Neuron (in vitro differentiated cells): ENCODE measurements at regions not wholly inside any gene's neighbourhood (a gene's known extent, or its start where the extent isn't known, plus 50 kb on each side); places are given as distances from the start of the nearest gene placed in this dataset.

Experiments
- H2AFZ ChIP-seq: one replicate; pipeline ENCODE4 v1.6.1; 2013; ENCODE audit warnings: low read depth, mild to moderate bottlenecking, inconsistent platforms, low read length, moderate library complexity
- H3K27me3 ChIP-seq: one replicate; pipeline ENCODE4 v1.6.1; 2013; ENCODE audit warnings: low read length; ENCODE audit not compliant: insufficient read depth
- H3K36me3 ChIP-seq: one replicate; pipeline ENCODE4 v1.6.1; 2013; ENCODE audit warnings: low read length; ENCODE audit not compliant: insufficient read depth
- H3K4me1 ChIP-seq: one replicate; pipeline ENCODE4 v1.6.1; 2013; ENCODE audit warnings: low read length; ENCODE audit not compliant: insufficient read depth
- H3K4me3 ChIP-seq: 2 replicates; pipeline ENCODE4 v1.5.1; 2013; ENCODE audit warnings: mild to moderate bottlenecking, low read length, moderate library complexity
- H3K9me3 ChIP-seq: one replicate; pipeline ENCODE4 v1.6.1; 2013; ENCODE audit warnings: low read length

DNA sequence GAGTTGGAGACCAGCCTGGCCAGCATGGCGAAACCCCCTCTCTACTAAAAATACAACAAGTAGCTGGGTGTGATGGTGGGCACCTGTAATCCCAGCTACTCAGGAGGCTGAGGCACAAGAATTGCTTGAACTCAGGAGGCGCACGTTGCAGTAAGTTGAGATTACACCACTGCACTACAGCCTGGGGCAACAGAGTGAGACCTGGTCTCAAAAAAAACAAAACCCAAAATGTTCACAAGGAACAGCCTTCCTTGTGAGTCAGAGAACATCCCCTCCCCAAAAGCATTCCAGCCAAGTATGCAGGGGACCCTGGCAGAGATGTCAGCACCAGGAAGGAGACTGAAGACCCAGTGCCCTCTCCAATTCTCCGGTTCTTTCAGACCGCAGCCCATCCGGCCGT is 314.9 kb upstream of the TSHZ3 start:
- Histone ChIP-seq H3K4me3 (no peak overlapping the region), H3K9me3 (no peaks in the 10 kb centered on the region), H2AFZ (no peak overlapping the region), H3K36me3 (no peaks in the 10 kb centered on the region), H3K27me3 (no peaks in the 10 kb centered on the region), H3K4me1 (no peaks in the 10 kb centered on the region)

DNA sequence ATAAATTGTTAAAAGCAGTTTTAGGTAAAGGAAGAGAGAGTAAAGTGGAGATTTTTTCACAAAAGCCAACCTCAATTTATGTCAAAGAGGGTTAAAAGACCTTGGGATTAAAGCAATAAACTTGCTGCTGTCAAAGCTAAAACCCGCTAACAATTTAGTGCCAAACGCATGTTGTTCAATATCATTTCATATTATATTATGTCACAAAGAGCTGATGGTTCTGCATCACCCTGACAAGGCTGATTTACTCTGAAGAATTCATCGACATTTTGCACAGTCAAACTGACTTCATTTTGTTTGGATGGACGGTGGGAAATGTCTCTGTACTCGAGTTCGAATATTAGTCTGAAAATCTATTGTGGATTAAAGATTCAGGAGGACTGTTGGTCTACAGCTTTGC is 315.8 kb upstream of the TSHZ3 start:
- Histone ChIP-seq H3K4me3 (no peak overlapping the region), H3K27me3 (no peaks in the 10 kb centered on the region), H3K4me1 (no peaks in the 10 kb centered on the region), H3K9me3 (no peaks in the 10 kb centered on the region), H3K36me3 (no peaks in the 10 kb centered on the region), H2AFZ (no peak overlapping the region)

DNA sequence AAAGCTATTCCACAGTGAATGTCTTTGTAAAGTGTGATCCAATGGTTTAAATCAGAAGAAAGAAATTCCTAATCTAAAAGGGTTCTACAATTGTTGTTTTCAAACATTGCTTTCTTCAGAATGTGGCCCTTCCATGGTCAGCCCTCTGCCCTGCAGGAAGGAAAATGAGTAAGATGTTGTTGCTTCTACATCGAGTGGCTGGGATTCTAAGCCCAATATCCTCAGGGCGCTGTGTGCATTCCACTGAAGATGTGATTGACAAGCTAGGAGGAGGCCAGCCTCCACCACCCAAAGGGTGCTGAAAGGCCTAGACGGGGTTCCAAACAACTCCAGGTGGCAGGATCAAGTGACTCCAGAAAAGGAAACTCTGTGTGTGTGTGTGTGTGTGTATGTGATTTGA is 316.9 kb upstream of the TSHZ3 start:
- Histone ChIP-seq H3K36me3 (no peaks in the 10 kb centered on the region), H3K27me3 (no peaks in the 10 kb centered on the region), H3K4me3 (no peak overlapping the region), H3K4me1 (no peaks in the 10 kb centered on the region), H2AFZ (no peak overlapping the region), H3K9me3 (no peaks in the 10 kb centered on the region)

DNA sequence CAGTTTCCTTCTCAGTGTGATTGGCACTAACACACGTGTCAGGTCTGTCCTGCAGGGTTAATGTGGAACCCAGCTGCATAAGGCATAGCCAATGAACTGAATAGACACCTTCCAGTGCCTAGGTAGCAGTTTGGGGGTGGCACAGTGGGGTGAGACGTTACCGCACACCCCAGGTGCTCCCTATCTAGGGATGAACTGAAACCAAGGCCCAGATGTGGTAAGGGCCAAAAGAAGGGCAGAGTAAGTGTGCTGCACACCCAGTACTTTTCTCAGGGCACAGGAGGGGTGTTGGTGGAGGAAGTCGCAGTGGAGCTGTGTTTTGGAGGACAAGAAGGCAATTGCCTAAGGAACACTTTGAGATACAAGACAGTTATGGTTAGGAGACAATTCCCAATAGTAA is 317.9 kb upstream of the TSHZ3 start:
- H3K4me1 ChIP-seq, result no peaks in the 10 kb centered on the region
- no peaks in the 10 kb centered on the region for H3K27me3 ChIP-seq

DNA sequence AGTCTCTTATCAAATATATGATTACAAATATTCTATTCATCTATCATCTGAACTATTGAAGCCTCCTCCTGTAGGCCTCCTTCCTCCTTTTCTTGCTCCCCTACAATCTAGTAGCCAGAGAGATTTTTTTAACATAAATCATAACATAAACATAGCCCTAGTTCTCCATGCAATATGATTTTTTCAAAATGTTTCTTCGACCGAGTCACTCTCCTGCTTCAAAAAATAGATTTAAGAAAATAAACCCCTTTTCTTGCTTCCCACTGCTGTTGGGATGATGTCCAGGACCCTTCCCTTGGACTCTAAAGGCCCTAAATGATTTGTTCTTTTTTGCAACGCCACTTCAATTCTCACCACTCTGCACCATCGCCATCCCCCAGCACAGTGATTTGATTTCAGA is 319.7 kb upstream of the TSHZ3 start:
- H3K9me3 ChIP-seq, result no peaks in the 10 kb centered on the region
- H3K36me3 ChIP-seq, result no peaks in the 10 kb centered on the region
- H3K4me1 ChIP-seq, result no peaks in the 10 kb centered on the region
- H3K27me3 ChIP-seq, result no peaks in the 10 kb centered on the region
- H2AFZ ChIP-seq, result no peak overlapping the region
- H3K4me3 ChIP-seq, result no peak overlapping the region

More for the DNA sequence above, 317.9 kb upstream of the TSHZ3 start:
- Histone ChIP-seq H3K4me3 (no peak overlapping the region), H3K9me3 (no peaks in the 10 kb centered on the region), H2AFZ (no peak overlapping the region), H3K36me3 (no peaks in the 10 kb centered on the region)

DNA sequence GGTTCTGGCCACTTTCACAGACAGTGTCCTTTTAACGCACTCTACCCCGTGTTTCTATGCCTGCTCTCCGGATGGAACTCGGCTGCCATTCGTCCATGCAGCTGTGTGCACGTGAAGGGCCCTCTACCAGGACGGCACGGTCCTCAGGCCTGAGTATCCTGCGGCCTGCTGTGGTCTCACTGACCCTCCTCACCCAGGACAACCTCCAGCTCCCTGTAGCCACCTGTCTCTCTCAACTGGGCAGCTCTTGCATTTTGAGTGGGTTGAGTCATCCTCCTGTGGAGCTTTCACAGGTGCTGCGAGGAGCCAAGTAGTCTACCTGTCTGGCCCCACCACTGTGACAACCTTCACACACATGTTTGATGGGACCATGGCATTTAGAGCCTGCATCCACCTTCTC is 321.7 kb upstream of the TSHZ3 start:
- no peaks in the 10 kb centered on the region for H3K9me3 ChIP-seq
- H2AFZ ChIP-seq, result no peak overlapping the region
- H3K4me1 ChIP-seq, result no peaks in the 10 kb centered on the region
- no peaks in the 10 kb centered on the region for H3K36me3 ChIP-seq
- no peak overlapping the region for H3K4me3 ChIP-seq
- no peaks in the 10 kb centered on the region for H3K27me3 ChIP-seq

DNA sequence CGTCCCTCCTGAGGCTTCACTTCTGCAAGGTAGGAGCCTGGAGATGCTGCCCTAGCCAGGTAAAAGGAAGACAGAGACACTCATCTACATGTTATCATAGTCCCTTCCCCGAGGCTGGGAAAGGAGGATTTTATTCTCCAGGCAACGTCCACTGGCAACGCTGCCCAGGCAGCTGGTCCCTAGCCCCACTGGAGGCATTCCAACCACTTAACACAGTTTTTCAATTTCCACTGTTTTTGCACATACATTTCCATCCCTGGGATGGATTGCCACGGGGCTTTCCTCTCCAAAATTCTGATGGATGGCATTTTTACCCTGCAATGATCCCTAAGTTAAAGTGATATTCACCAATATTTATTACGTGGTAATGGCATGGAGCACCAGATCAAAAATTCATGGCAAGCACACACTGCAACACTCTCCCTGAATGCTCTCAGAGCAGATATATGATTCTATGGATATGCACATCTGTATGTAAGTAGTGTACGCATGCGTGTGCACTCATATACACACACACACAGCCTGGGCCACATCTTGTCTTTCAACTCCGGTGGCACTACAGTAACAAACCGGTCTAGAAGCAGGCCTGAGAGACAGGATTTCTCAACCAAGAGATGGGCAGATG is 322.3 kb upstream of the TSHZ3 start:
- Histone ChIP-seq H3K4me3 (no peak overlapping the region), H3K4me1 (no peaks in the 10 kb centered on the region), H3K9me3 (no peaks in the 10 kb centered on the region), H3K27me3 (no peaks in the 10 kb centered on the region), H3K36me3 (no peaks in the 10 kb centered on the region), H2AFZ (no peak overlapping the region)

DNA sequence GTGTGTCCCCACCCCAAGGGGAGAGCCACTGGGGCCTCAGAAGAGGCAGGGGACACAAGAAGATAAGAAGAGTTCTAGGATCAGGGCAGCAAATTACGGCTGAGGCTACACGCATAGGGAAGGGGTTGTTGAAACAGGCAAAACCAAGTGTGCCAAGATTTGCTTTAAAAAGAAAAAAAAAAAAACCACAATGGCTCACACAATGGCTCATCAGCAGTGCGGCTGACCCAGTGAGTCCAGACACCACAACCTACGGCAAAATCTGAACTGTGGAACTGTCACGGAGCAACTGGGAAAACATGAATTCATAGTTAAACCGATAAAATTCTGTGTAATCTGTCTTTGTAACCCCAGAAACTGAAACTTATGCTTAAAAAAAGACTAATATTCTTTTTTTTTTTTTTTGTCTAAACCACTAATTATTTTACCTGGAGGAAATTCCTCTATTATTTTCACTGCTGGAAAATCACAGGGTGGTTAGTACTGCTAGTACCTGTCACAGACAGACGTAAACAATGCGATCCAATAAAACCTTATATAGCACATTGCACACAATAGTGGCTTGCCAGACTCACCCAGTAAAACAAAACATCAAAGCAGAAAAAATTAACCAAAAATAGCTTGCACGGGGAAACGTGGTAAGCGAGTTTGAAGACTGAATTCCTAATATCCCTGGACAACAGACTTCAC is 325.4 kb upstream of the TSHZ3 start:
- Histone ChIP-seq H2AFZ (no peak overlapping the region), H3K4me3 (no peak overlapping the region), H3K9me3 (no peaks in the 10 kb centered on the region), H3K27me3 (no peaks in the 10 kb centered on the region), H3K4me1 (no peaks in the 10 kb centered on the region), H3K36me3 (no peaks in the 10 kb centered on the region)

DNA sequence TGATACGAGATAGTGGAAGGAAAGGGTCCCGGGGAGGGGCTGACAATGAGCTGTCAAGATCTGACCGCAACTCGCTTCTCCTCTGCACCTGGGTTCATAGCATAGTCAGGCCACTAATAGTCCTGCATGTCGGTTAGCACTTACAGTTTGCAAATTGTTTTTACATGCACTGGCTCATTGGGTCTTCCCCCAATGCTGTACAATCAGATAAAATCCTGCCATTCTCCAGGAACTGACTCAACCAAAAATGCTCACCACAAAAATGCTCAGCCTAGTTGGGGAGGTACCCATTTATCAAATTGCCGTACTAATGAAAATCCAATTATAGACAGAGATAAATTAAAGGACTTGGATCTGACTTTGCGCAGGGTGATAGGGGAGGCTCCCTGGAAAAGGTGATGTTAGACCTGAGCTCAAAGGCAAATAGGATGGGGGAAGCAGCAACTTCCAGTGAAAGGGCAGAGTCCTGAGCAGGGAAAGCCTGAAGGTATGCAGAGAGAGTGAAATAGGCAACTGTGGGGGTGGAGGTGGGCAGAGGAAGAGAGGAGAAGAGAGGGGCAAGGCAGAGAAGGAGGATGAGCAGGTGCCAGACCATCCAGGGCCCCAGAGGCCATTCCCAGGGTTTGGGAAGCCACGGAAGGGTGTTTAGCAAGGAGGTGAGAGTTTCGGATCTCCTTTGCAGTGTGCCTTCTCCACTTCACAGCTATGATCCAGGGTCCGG is 326.1 kb upstream of the TSHZ3 start:
- H2AFZ ChIP-seq, result no peak overlapping the region
- H3K36me3 ChIP-seq, result no peaks in the 10 kb centered on the region
- H3K4me3 ChIP-seq, result no peak overlapping the region
- no peaks in the 10 kb centered on the region for H3K4me1 ChIP-seq
- no peaks in the 10 kb centered on the region for H3K9me3 ChIP-seq
- H3K27me3 ChIP-seq, result no peaks in the 10 kb centered on the region

DNA sequence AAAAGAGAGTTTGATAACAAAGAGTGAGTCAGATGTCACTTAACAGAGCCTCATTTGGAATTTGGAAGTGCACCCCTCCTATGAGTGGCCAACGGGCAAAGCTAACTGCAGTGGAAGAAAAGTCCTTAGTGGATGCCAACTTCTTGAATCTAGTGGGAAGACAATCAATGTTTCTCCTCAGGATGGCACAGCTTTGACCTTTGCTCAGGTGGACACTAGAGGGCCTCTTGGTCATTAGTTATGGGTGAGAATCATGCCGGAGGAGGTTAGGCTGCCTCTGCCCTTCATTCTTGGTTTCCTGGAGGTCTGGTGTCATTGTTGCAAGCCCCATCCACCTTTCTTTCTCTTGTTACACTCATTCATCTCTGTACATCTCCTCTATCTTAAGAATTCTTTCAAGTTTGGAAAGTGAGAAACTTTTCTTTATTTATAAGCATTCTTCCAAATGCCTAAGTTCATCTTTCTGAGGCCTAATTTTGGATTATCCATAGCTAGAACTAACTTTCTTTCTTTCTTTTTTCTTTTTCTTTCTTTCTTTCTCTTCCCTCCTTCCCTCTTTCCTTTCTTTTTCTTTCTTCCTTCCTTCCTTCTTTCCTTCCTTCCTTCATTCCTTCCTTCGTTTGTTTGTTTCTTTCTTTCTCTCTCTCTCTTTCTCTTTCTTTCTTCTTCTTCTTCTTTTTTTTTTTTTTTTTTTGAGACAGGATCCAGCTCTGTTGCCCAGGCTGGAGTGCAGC is 327.2 kb upstream of the TSHZ3 start:
- no peaks in the 10 kb centered on the region for H3K4me1 ChIP-seq
- H3K36me3 ChIP-seq, result no peaks in the 10 kb centered on the region
- H3K27me3 ChIP-seq, result no peaks in the 10 kb centered on the region
- H2AFZ ChIP-seq, result no peak overlapping the region
- no peak overlapping the region for H3K4me3 ChIP-seq
- H3K9me3 ChIP-seq, result no peaks in the 10 kb centered on the region

DNA sequence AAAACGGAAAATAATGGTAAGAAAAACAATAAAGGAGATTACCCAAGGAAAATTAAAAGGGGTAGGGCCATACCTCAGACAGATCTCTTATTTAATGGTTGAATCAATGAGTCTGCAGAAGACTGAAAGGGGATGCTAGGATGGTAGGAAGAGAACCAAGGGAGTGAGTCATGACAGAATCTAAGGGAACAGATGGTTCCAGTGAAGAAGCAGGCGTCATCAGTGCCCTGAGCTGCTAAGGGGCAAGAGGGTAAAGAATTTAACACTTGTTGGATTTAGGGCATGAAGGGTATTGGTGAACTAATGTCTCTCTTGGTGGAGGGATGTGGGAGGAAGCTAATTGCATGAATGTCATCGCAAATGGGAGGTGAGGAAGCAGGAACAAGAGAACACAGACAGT is 329.2 kb upstream of the TSHZ3 start:
- H3K4me3 ChIP-seq, result no peak overlapping the region
- H3K27me3 ChIP-seq, result no peaks in the 10 kb centered on the region
- H2AFZ ChIP-seq, result no peak overlapping the region
- H3K9me3 ChIP-seq, result no peaks in the 10 kb centered on the region
- no peaks in the 10 kb centered on the region for H3K36me3 ChIP-seq
- no peaks in the 10 kb centered on the region for H3K4me1 ChIP-seq

DNA sequence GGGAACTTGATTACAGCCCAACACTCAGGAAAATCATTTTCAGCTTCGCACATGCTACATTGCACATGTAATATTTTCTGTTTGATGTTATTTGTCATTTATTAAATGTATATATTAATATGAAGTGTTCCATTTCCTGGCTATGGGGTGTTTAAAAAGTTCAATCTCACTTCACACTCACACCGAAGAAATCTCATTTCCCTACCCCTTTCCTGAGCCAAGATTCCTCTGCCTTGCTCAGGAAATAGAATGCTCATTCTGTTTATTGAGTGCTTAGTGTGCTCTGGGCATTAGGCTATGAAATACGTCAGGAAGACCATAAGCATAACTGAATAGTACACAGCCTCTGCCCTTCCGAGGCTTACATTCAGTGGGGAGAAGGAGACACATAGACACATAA is 331.9 kb upstream of the TSHZ3 start:
- no peaks in the 10 kb centered on the region for H3K36me3 ChIP-seq
- no peak overlapping the region for H3K4me3 ChIP-seq
- H2AFZ ChIP-seq, result no peak overlapping the region
- H3K4me1 ChIP-seq, result no peaks in the 10 kb centered on the region
- no peaks in the 10 kb centered on the region for H3K9me3 ChIP-seq
- H3K27me3 ChIP-seq, result no peaks in the 10 kb centered on the region
